Fibroblast of upper back skin (primary cell): ENCODE measurements at regions not wholly inside any gene's neighbourhood (a gene's known extent, or its start where the extent isn't known, plus 50 kb on each side); places are given as distances from the start of the nearest gene placed in this dataset.
"Not testable (repeated sequence)": the region's sequence is repeated elsewhere in the genome, so short reads cannot be mapped to it uniquely, and the experiment has no call there.

Source experiments
- DNase-seq: peaks from one replicate; pipeline ENCODE4 v3.0.0-alpha.2; 2013

- no peak for DNase-seq
Observed at GRCh38 chr4:163077680-163078079, 89.0 kb downstream of the NAF1 start.

GRCh38 chr4:163072222-163072621 lies 94.5 kb downstream of the NAF1 start:
- peak; percentile 6 for DNase-seq

GRCh38 chr4:163071308-163071707 lies 95.4 kb downstream of the NAF1 start:
- DNase-seq, result peak; percentile 12

GRCh38 chr4:163070023-163070422 lies 96.7 kb downstream of the NAF1 start:
- no peak for DNase-seq

- DNase-seq, result peak; percentile 15
Observed at GRCh38 chr4:163063891-163064290, 102.8 kb downstream of the NAF1 start.

GRCh38 chr4:163048447-163048846 lies 118.2 kb downstream of the NAF1 start:
- DNase-seq, result peak; percentile 13

GRCh38 chr4:163042306-163042705 lies 124.4 kb downstream of the NAF1 start:
- no peak for DNase-seq

- no peak for DNase-seq
Observed at GRCh38 chr4:163017135-163017534, 149.6 kb downstream of the NAF1 start.

- DNase-seq, result no peak
Observed at GRCh38 chr4:163012816-163013215, 153.9 kb downstream of the NAF1 start.

- DNase-seq, result no peak
Observed at GRCh38 chr4:163003979-163004378, 162.7 kb downstream of the NAF1 start.

- DNase-seq, result no peak
Observed at GRCh38 chr4:162988530-162988929, 178.2 kb downstream of the NAF1 start.

- no peak for DNase-seq
Observed at GRCh38 chr4:162985131-162985530, 181.6 kb downstream of the NAF1 start.

GRCh38 chr4:162984621-162985020 lies 182.1 kb downstream of the NAF1 start:
- DNase-seq, result no peak

GRCh38 chr4:162981823-162982222 lies 184.9 kb downstream of the NAF1 start:
- no peak for DNase-seq

- DNase-seq, result no peak
Observed at GRCh38 chr4:162978398-162978797, 188.3 kb downstream of the NAF1 start.

GRCh38 chr4:162977788-162978187 lies 188.9 kb downstream of the NAF1 start:
- DNase-seq, result no peak

- DNase-seq, result no peak
Observed at GRCh38 chr4:162972661-162973330, 193.9 kb downstream of the NAF1 start.

- DNase-seq, result no peak
Observed at GRCh38 chr4:162969194-162969593, 197.5 kb downstream of the NAF1 start.

GRCh38 chr4:162965978-162966377 lies 200.7 kb downstream of the NAF1 start:
- DNase-seq, result not testable (repeated sequence)

GRCh38 chr4:162959046-162959445 lies 207.6 kb downstream of the NAF1 start:
- DNase-seq, result peak; percentile 11

- DNase-seq, result no peak
Observed at GRCh38 chr4:162957521-162958143, 209.1 kb downstream of the NAF1 start.

- no peak for DNase-seq
Observed at GRCh38 chr4:162954976-162955375, 211.7 kb downstream of the NAF1 start.

GRCh38 chr4:162952232-162952631 lies 214.5 kb downstream of the NAF1 start:
- peak; percentile 29 for DNase-seq

- DNase-seq, result no peak
Observed at GRCh38 chr4:162945713-162946112, 221.0 kb downstream of the NAF1 start.

- no peak for DNase-seq
Observed at GRCh38 chr4:162943263-162943662, 223.4 kb downstream of the NAF1 start.
